Parathyroid adenoma (tissue), 2 donors: ENCODE measurements at regions not wholly inside any gene's neighbourhood (a gene's known extent, or its start where the extent isn't known, plus 50 kb on each side); places are given as distances from the start of the nearest gene placed in this dataset.

Source experiments
- H2AFZ ChIP-seq: fragments of 300-600 bp; sonication (generic); one replicate; pipeline ENCODE4 v1.7.0; 2017; ENCODE audit warnings: antibody characterized with exemption, mild to moderate bottlenecking
- H3K27ac ChIP-seq: fragments of 300-600 bp; sonication (generic); one replicate; pipeline ENCODE4 v1.7.0; 2017
- H3K27me3 ChIP-seq: fragments of 300-600 bp; sonication (generic); one replicate; pipeline ENCODE4 v1.7.0; 2017; ENCODE audit warnings: low read length; ENCODE audit not compliant: control insufficient read depth, insufficient read depth
- H3K36me3 ChIP-seq: fragments of 300-600 bp; sonication (generic); one replicate; pipeline ENCODE4 v1.7.0; 2017; ENCODE audit warnings: low read length; ENCODE audit not compliant: control insufficient read depth, insufficient read depth
- H3K4me1 ChIP-seq: fragments of 300-600 bp; sonication (generic); one replicate; pipeline ENCODE4 v1.7.0; 2017; ENCODE audit warnings: control low read depth
- H3K4me2 ChIP-seq: fragments of 300-600 bp; sonication (generic); one replicate; pipeline ENCODE4 v1.7.0; 2017; ENCODE audit warnings: low read length
- H3K4me3 ChIP-seq: fragments of 300-600 bp; sonication (generic); one replicate; pipeline ENCODE4 v1.7.0; 2017; ENCODE audit warnings: low read depth, low read length
- H3K79me2 ChIP-seq: fragments of 300-600 bp; sonication (generic); one replicate; pipeline ENCODE4 v1.7.0; 2017; ENCODE audit warnings: control low read depth
- H3K9ac ChIP-seq: fragments of 300-600 bp; sonication (generic); one replicate; pipeline ENCODE4 v1.7.0; 2017; ENCODE audit warnings: mild to moderate bottlenecking
- H3K9me3 ChIP-seq: fragments of 300-600 bp; sonication (generic); one replicate; pipeline ENCODE4 v1.7.0; 2017; ENCODE audit warnings: low read length; ENCODE audit not compliant: control insufficient read depth
- CTCF ChIP-seq: fragments of 300-600 bp; sonication (generic); IDR thresholded peaks from one replicate; pipeline ENCODE4 v1.7.0; 2017; ENCODE audit warnings: antibody characterized with exemption, mild to moderate bottlenecking
- donor health status: primary hyperparathyroidism.

DNA sequence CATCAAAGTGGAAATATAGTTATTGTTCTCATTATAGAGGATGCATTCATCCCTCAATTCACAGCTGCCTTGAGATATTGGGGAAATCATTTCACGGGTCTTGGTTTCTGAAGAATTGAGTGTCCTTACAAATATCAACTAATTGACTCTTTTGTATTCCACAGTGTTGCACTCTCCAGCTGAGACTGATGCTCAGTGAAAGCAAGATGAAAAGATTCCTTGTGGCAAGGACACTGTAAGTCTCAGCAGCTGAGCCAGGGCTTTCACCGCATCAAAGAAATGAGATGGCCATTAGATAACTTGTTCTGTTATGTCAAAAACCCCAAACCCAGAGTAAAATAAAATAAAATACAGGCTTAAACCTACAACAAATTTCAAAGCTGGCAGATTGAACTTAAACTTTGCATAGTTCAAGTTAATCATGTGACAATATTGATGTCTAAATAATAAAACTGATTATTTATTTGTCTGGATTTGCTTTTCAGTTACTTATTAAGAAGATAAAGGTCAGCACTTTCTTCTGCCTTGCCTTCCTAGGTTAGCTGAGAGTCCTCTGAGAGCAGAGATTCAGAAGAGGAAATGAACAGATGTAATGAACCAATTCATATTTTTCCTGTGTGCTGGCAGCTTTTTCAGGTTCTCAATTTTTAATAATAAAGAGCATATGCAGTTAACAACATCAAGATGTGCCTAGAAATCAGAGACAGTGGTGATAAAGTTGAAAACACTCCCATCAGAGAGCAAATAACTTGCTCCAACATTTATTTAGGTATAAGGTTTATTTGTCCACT, 82.4 kb upstream of the SMLR1 start:
- no peaks in the 10 kb centered on the region for H3K36me3 ChIP-seq
- H3K9ac ChIP-seq: no peak overlapping the region
- no peaks in the 10 kb centered on the region for H3K79me2 ChIP-seq
- no peak overlapping the region for H3K4me3 ChIP-seq
- no peak overlapping the region for H3K27ac ChIP-seq
- no peak for TF ChIP-seq CTCF
- no peaks in the 10 kb centered on the region for H3K27me3 ChIP-seq
- no peak overlapping the region for H3K4me2 ChIP-seq
- H2AFZ ChIP-seq: no peak overlapping the region
- no peaks in the 10 kb centered on the region for H3K9me3 ChIP-seq
- no peaks in the 10 kb centered on the region for H3K4me1 ChIP-seq

GRCh38 chr6:130748041-130748440, 79.2 kb upstream of the SMLR1 start:
- no peaks in the 10 kb centered on the region for H3K27me3 ChIP-seq
- H3K9me3 ChIP-seq: no peaks in the 10 kb centered on the region
- no peaks in the 10 kb centered on the region for H3K36me3 ChIP-seq
- no peaks in the 10 kb centered on the region for H3K4me1 ChIP-seq
- H2AFZ ChIP-seq: no peak overlapping the region
- H3K79me2 ChIP-seq: no peaks in the 10 kb centered on the region
- TF ChIP-seq CTCF: no peak
- no peak overlapping the region for H3K27ac ChIP-seq
- H3K9ac ChIP-seq: no peak overlapping the region
- H3K4me2 ChIP-seq: no peak overlapping the region
- H3K4me3 ChIP-seq: no peak overlapping the region

DNA sequence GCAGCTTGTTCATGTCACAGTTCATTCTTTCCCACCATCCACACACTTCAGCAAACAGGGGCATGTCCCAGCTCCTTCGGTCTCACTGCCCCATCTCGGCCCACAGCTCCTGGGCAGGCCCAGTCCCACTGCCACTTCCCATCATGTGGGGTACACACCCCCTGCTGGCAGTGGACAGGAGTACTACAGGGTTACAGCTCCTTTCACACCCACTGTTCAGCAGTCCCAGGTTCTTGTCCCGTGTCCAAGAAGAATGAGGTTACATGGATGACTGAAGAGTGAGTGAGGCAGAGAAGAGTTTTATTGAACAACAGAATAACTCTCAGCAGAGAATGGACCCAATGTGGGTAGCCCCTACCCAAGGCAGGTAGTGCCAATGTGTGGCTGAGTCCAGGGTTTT, 77.8 kb upstream of the SMLR1 start:
- Histone ChIP-seq H3K4me3 (no peak overlapping the region), H3K9ac (no peak overlapping the region), H3K79me2 (no peaks in the 10 kb centered on the region), H3K27ac (no peak overlapping the region), H3K36me3 (no peaks in the 10 kb centered on the region), H2AFZ (no peak overlapping the region), H3K4me1 (no peaks in the 10 kb centered on the region), H3K4me2 (no peak overlapping the region), H3K27me3 (no peaks in the 10 kb centered on the region), H3K9me3 (no peaks in the 10 kb centered on the region)
- no peak for TF ChIP-seq CTCF

- Histone ChIP-seq H3K9ac (no peak overlapping the region), H3K79me2 (no peaks in the 10 kb centered on the region), H3K4me1 (no peaks in the 10 kb centered on the region), H3K4me3 (no peak overlapping the region), H3K4me2 (no peak overlapping the region), H3K27ac (no peak overlapping the region), H3K27me3 (no peaks in the 10 kb centered on the region), H3K9me3 (no peaks in the 10 kb centered on the region), H2AFZ (no peak overlapping the region), H3K36me3 (no peaks in the 10 kb centered on the region)
- no peak for TF ChIP-seq CTCF
Observed at GRCh38 chr6:130752267-130752666, 74.9 kb upstream of the SMLR1 start.

DNA sequence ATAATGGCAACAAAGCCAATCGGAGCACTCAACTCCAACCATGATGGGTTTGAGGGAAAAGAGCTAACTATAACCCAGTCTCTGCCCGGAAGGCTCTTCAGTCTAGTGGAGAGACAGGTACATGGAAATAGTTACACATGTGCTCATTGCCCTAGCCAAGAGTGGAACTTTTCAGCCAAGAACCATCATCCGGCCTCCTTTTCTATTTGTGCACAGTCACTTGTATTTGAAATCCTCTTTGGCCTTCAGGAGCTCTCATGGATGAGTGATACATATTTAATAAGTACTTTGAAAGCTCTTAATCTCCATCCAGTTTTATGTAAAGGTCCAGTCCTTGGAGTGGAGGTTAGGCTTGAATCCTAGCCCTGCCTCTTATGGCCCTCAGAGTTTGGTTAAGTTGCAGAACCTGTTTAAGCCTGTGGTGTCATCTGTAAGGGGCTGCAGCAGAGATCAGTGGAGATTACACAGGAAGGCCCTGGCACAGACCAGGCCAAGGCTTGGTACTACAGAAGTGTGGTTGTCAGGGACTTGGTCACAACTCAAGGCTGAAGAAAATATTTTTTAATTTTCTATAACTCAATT, 72.3 kb upstream of the SMLR1 start:
- Histone ChIP-seq H3K36me3 (no peaks in the 10 kb centered on the region), H3K27ac (no peak overlapping the region), H3K4me2 (no peak overlapping the region), H2AFZ (no peak overlapping the region), H3K9me3 (no peaks in the 10 kb centered on the region), H3K4me3 (no peak overlapping the region), H3K9ac (no peak overlapping the region), H3K4me1 (no peaks in the 10 kb centered on the region), H3K27me3 (no peaks in the 10 kb centered on the region), H3K79me2 (no peaks in the 10 kb centered on the region)
- TF ChIP-seq CTCF: no peak
